HepG2 (cell line): ENCODE measurements at regions not wholly inside any gene's neighbourhood (a gene's known extent, or its start where the extent isn't known, plus 50 kb on each side); places are given as distances from the start of the nearest gene placed in this dataset.

Source experiments
- ATAC-seq: fragments of 200-7000 bp; cut with Tn5 transposase; 3 replicates; pipeline ENCODE4 v1.9.1; 2020; ENCODE audit warnings: mild to moderate bottlenecking, moderate library complexity
- BruUV-seq: library from RNA; stranded (reverse); fragments of 400-500 nt; replicated peaks from 2 replicates; lab custom pipeline; 2021; lab: Mats Ljungman, UMichigan
- CTCF ChIA-PET: fragments of 300-600 bp; formaldehyde crosslinking; extraction: SDS; loops from one replicate; lab custom pipeline; 2021; ENCODE audit warnings: low total read pairs, inconsistent platforms, low intra/inter-chr PET ratio; lab: Yijun Ruan, JAX
- POLR2A ChIA-PET: fragments of 350-600 bp; sonication (Branson Sonifier 250); formaldehyde crosslinking; loops from one replicate; lab custom pipeline; 2020; ENCODE audit warnings: antibody characterized with exemption, inconsistent platforms; lab: Yijun Ruan, JAX
- DNase-seq: peaks from one replicate; pipeline ENCODE4 v3.0.0-alpha.2; 2015; ENCODE audit warnings: low spot score
- FAIRE-seq: peaks from 3 replicates; lab custom pipeline; 2011; peaks lifted over from hg19 to GRCh38; lab: Jason Lieb, UNC
- H2AFZ ChIP-seq: one replicate; pipeline ENCODE4 v1.6.1; 2011; ENCODE audit warnings: low read length, inconsistent platforms
- H3K27ac ChIP-seq: fragments of 300-600 bp; 3 replicates; pipeline ENCODE4 v1.8.0; 2011; ENCODE audit warnings: mixed run types, mild to moderate bottlenecking, mixed read lengths, low read length, inconsistent platforms; ENCODE audit not compliant: insufficient read depth; ENCODE audit errors: extremely low read length
- H3K27me3 ChIP-seq, 2 experiments: fragments of 200-600 bp in 1 of 2; 2 replicates in 1 of 2; 3 replicates in 1 of 2; pipeline versions ENCODE4 v1.6.0 to v1.8.0; 2011; ENCODE audit warnings: low read length in 2 of 2, mild to moderate bottlenecking in 2 of 2, moderate library complexity in 2 of 2, inconsistent platforms in 1 of 2; ENCODE audit not compliant: insufficient read depth in 2 of 2, control insufficient read depth in 1 of 2
- H3K36me3 ChIP-seq, 2 experiments: fragments of 200-600 bp in 1 of 2; replicated peaks in 1 of 2; 2 replicates in 1 of 2; 3 replicates in 1 of 2; pipeline versions ENCODE4 v1.5.1 to v1.8.0; 2011; ENCODE audit warnings: low read length in 2 of 2, inconsistent platforms in 1 of 2; ENCODE audit not compliant: insufficient read depth in 2 of 2, control insufficient read depth in 1 of 2
- H3K4me1 ChIP-seq: 2 replicates; pipeline ENCODE4 v1.5.1; 2012; ENCODE audit warnings: low read length, inconsistent platforms; ENCODE audit not compliant: insufficient read depth
- H3K4me2 ChIP-seq: 2 replicates; pipeline ENCODE4 v1.6.0; 2011; ENCODE audit warnings: low read depth, low read length, inconsistent platforms
- H3K4me3 ChIP-seq, 3 experiments: fragments of 200-600 bp in 1 of 3; sonication (generic), shearing (Covaris generic) in 1 of 3; replicated peaks in 1 of 3; 2 replicates each; pipeline ENCODE4 v1.5.1; 2011 to 2016; ENCODE audit warnings: low read length in 3 of 3, inconsistent platforms in 2 of 3, low read depth in 2 of 3, mild to moderate bottlenecking in 2 of 3, control low read depth in 1 of 3, mixed read lengths in 1 of 3; ENCODE audit not compliant: insufficient read depth in 1 of 3
- H3K79me2 ChIP-seq: one replicate; pipeline ENCODE4 v1.6.1; 2011; ENCODE audit warnings: low read length, inconsistent platforms; ENCODE audit not compliant: insufficient read depth
- H3K9ac ChIP-seq: 2 replicates; pipeline ENCODE4 v1.6.0; 2011; ENCODE audit warnings: mild to moderate bottlenecking, low read depth, low read length, inconsistent platforms; ENCODE audit not compliant: insufficient read depth
- H3K9me3 ChIP-seq: 2 replicates; pipeline ENCODE4 v1.5.1; 2012; ENCODE audit warnings: mild to moderate bottlenecking, low read length
- H4K20me1 ChIP-seq: 2 replicates; pipeline ENCODE4 v1.6.0; 2011; ENCODE audit warnings: inconsistent platforms, mild to moderate bottlenecking, low read length, moderate library complexity; ENCODE audit not compliant: insufficient read depth
- AHR ChIP-seq: IDR thresholded peaks from 2 replicates; pipeline ENCODE4 v1.6.1; 2018; ENCODE audit warnings: missing genetic modification reagents, missing compliant biosample characterization
- HNRNPH1 ChIP-seq: fragments of 200-400 bp; formaldehyde crosslinking; optimal IDR thresholded peaks from 2 replicates; pipeline ENCODE3; 2017; ENCODE audit warnings: mild to moderate bottlenecking, low read depth, low read length
- MIER3 ChIP-seq: IDR thresholded peaks from 2 replicates; pipeline ENCODE4 v1.6.1; 2016; ENCODE audit warnings: missing compliant biosample characterization, borderline replicate concordance
- PAX8 ChIP-seq: sonication (generic); formaldehyde crosslinking; IDR thresholded peaks from 2 replicates; pipeline ENCODE4 v1.8.0; 2022; ENCODE audit warnings: mild to moderate bottlenecking, missing genetic modification reagents, borderline replicate concordance
- SALL1 ChIP-seq: sonication (generic); formaldehyde crosslinking; IDR thresholded peaks from 2 replicates; pipeline ENCODE4 v1.8.0; 2022; ENCODE audit warnings: mild to moderate bottlenecking, missing genetic modification reagents
- SALL2 ChIP-seq: sonication (generic); formaldehyde crosslinking; IDR thresholded peaks from 2 replicates; pipeline ENCODE4 v1.8.1; 2023; ENCODE audit warnings: mild to moderate bottlenecking, missing genetic modification reagents, inconsistent platforms
- SIX4 ChIP-seq: sonication (generic); formaldehyde crosslinking; IDR thresholded peaks from 2 replicates; pipeline ENCODE4 v1.4.0; 2020; ENCODE audit warnings: missing genetic modification reagents
- SNAI1 ChIP-seq: sonication (generic); formaldehyde crosslinking; IDR thresholded peaks from 2 replicates; pipeline ENCODE4 v1.5.0; 2020; ENCODE audit warnings: mild to moderate bottlenecking, missing genetic modification reagents, borderline replicate concordance
- SOX6 ChIP-seq, 2 experiments: fragments of 450-650 bp in 1 of 2; sonication (generic) in 1 of 2; formaldehyde crosslinking in 1 of 2; IDR thresholded peaks; 2 replicates each; pipeline versions ENCODE4 v1.4.0 to v1.6.1; 2017 to 2020; ENCODE audit warnings: antibody characterized with exemption in 1 of 2, mild to moderate bottlenecking in 1 of 2, missing genetic modification reagents in 1 of 2
- TCF7L2 ChIP-seq: IDR thresholded peaks from 2 replicates; pipeline ENCODE4 v1.6.1; 2011; ENCODE audit warnings: mild to moderate bottlenecking, low read depth, low read length, moderate library complexity
- TIGD3 ChIP-seq: sonication (generic); formaldehyde crosslinking; IDR thresholded peaks from 2 replicates; pipeline ENCODE4 v1.5.1; 2020; ENCODE audit warnings: mild to moderate bottlenecking, missing genetic modification reagents, borderline replicate concordance
- XBP1 ChIP-seq: sonication (generic); formaldehyde crosslinking; IDR thresholded peaks from 2 replicates; pipeline ENCODE4 v1.5.0; 2020; ENCODE audit warnings: missing genetic modification reagents
- ZNF501 ChIP-seq: sonication (generic); formaldehyde crosslinking; IDR thresholded peaks from 2 replicates; pipeline ENCODE4 v1.5.1; 2020; ENCODE audit warnings: mild to moderate bottlenecking, moderate library complexity, missing genetic modification reagents
- ZNF530 ChIP-seq: sonication (generic); formaldehyde crosslinking; IDR thresholded peaks from 2 replicates; pipeline ENCODE4 v1.5.0; 2020; ENCODE audit warnings: low read depth, mild to moderate bottlenecking, missing genetic modification reagents
- ZNF598 ChIP-seq: sonication (generic); formaldehyde crosslinking; IDR thresholded peaks from 2 replicates; pipeline ENCODE4 v1.5.1; 2020; ENCODE audit warnings: mild to moderate bottlenecking, missing genetic modification reagents, borderline replicate concordance
- WGBS: methylation state at CpG from one replicate; pipeline ENCODE4 v1.1.6; 2017; ENCODE audit warnings: low lambda C conversion rate; 5-methylcytosine and 5-hydroxymethylcytosine counted together
- in situ Hi-C: cut with HindIII; loops from 2 replicates; pipeline ENCODE4 v1.10.0; 2017; ENCODE audit warnings: low pct_unique_long_range_greater_than_20kb; ENCODE audit not compliant: extremely low pct_ligation_motif_present
- intact Hi-C: fragments of 100-400 bp; cut with micrococcal nuclease; formaldehyde crosslinking; loops from one replicate; pipeline ENCODE4 v1.10.0; 2022; ENCODE audit not compliant: unreplicated experiment
- TF ChIP-seq, protein P1 (sequence below): IDR thresholded peaks from 2 replicates; pipeline ENCODE4 v1.6.1; 2016; ENCODE audit warnings: missing compliant biosample characterization, missing genetic modification reagents, borderline replicate concordance

- H3K4me2 ChIP-seq: no peak overlapping the region
- CTCF ChIA-PET: no interaction called here
- in situ Hi-C loops: no loop called here
Measured at GRCh38 chr4:151950993-151951670, 190.3 kb upstream of the GATB start.

More at GRCh38 chr4:151950993-151951670, 190.3 kb upstream of the GATB start:
- intact Hi-C loops: no loop called here
- Histone ChIP-seq H3K4me3 (no peak overlapping the region), H3K79me2 (no peaks in the 10 kb centered on the region), H3K9ac (no peak overlapping the region), H3K27ac (no peak overlapping the region), H4K20me1 (no peaks in the 10 kb centered on the region), H2AFZ (no peak overlapping the region), H3K9me3 (peaks cover 13% of the 10 kb centered on the region), H3K27me3 (no peaks in the 10 kb centered on the region; a peak in 1 of 5 replicates), H3K36me3 (no peaks in the 10 kb centered on the region), H3K4me1 (peaks cover 2% of the 10 kb centered on the region; the same call in 1 of the 2 replicates)
- no TSS peak for BruUV-seq
- POLR2A ChIA-PET: no interaction called here
- DNase-seq: no peak
- no peak for ATAC-seq
- 20% methylated on average over 11 of the region's 12 CpGs for WGBS
- TF ChIP-seq TCF7L2: no peak
- no peak for TF ChIP-seq MIER3 (CRISPR knock-in tag)
- TF ChIP-seq SALL2 (CRISPR knock-in tag): no peak
- no peak for TF ChIP-seq AHR (CRISPR knock-in tag)
- no peak for TF ChIP-seq PAX8 (CRISPR knock-in tag)
- no peak for TF ChIP-seq SOX6 (IDR thresholded peaks at IDR 0.05)
- no peak for TF ChIP-seq SOX6 (CRISPR knock-in tag; IDR thresholded peaks at IDR 0.05)
- TF ChIP-seq HNRNPH1: no peak
- no peak for TF ChIP-seq ZNF501 (CRISPR knock-in tag)
- TF ChIP-seq, protein P1, sequence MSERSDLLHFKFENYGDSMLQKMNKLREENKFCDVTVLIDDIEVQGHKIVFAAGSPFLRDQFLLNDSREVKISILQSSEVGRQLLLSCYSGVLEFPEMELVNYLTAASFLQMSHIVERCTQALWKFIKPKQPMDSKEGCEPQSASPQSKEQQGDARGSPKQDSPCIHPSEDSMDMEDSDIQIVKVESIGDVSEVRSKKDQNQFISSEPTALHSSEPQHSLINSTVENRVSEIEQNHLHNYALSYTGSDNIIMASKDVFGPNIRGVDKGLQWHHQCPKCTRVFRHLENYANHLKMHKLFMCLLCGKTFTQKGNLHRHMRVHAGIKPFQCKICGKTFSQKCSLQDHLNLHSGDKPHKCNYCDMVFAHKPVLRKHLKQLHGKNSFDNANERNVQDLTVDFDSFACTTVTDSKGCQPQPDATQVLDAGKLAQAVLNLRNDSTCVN (CRISPR knock-in tag): no peak
- no peak for TF ChIP-seq SIX4 (CRISPR knock-in tag)
- TF ChIP-seq TIGD3: no peak
- TF ChIP-seq ZNF598: no peak
- no peak for TF ChIP-seq SALL1 (CRISPR knock-in tag)
- no peak for TF ChIP-seq ZNF530 (CRISPR knock-in tag)
- no peak for TF ChIP-seq SNAI1 (CRISPR knock-in tag)
- no peak for TF ChIP-seq XBP1 (CRISPR knock-in tag)
- FAIRE-seq: no peak
